Endothelial cell of umbilical vein (primary cell): ENCODE measurements at regions not wholly inside any gene's neighbourhood (a gene's known extent, or its start where the extent isn't known, plus 50 kb on each side); places are given as distances from the start of the nearest gene placed in this dataset.

Source experiments
- BruUV-seq: library from RNA; stranded (reverse); fragments of 400-500 nt; replicated peaks from 2 replicates; lab custom pipeline; 2021; lab: Mats Ljungman, UMichigan
- CTCF ChIA-PET: fragments of 300-600, 350-600 bp; sonication (Branson Sonifier 250); formaldehyde crosslinking; loops from one replicate; lab custom pipeline; 2021; ENCODE audit warnings: antibody characterized with exemption, inconsistent platforms; lab: Charles Lee
- POLR2A ChIA-PET: fragments of 300-600, 350-600 bp; sonication (Branson Sonifier 250); formaldehyde crosslinking; loops from one replicate; lab custom pipeline; 2021; ENCODE audit warnings: antibody characterized with exemption, inconsistent platforms; lab: Charles Lee
- DNase-seq: peaks from one replicate; pipeline ENCODE4 v3.0.0-alpha.2; 2011; ENCODE audit warnings: low read depth, low spot score
- FAIRE-seq: peaks from 2 replicates; lab custom pipeline; 2011; peaks lifted over from hg19 to GRCh38; lab: Jason Lieb, UNC
- H2AFZ ChIP-seq: 2 replicates; pipeline ENCODE4 v1.6.0; 2012; ENCODE audit warnings: low read depth, low read length, control low read depth, inconsistent platforms
- H3K27ac ChIP-seq: 2 replicates; pipeline ENCODE4 v1.5.1; 2011; ENCODE audit warnings: low read depth, mild to moderate bottlenecking, control low read depth, low read length, moderate library complexity; ENCODE audit not compliant: insufficient read depth
- H3K27me3 ChIP-seq, 2 experiments: 2 replicates each; pipeline versions ENCODE4 v1.6.0 to v1.6.1; 2011; ENCODE audit warnings: low read length in 2 of 2, mixed read lengths in 1 of 2; ENCODE audit not compliant: control insufficient read depth in 2 of 2, insufficient read depth in 2 of 2
- H3K36me3 ChIP-seq, 2 experiments: 2 replicates in 1 of 2; 3 replicates in 1 of 2; pipeline ENCODE4 v1.5.1; 2011; ENCODE audit warnings: low read length in 2 of 2, mild to moderate bottlenecking in 1 of 2, moderate library complexity in 1 of 2; ENCODE audit not compliant: control insufficient read depth in 2 of 2, insufficient read depth in 2 of 2; ENCODE audit errors: extremely low read depth in 1 of 2
- H3K4me1 ChIP-seq: 3 replicates; pipeline ENCODE4 v1.5.1; 2011; ENCODE audit warnings: mild to moderate bottlenecking, low read length; ENCODE audit not compliant: control insufficient read depth, insufficient read depth; ENCODE audit errors: extremely low read depth
- H3K4me2 ChIP-seq: 2 replicates; pipeline ENCODE4 v1.6.1; 2011; ENCODE audit warnings: low read length, control low read depth, mixed read lengths; ENCODE audit not compliant: insufficient read depth
- H3K4me3 ChIP-seq, 3 experiments: fragments of 200-600 bp in 1 of 3; sonication (generic), shearing (Covaris generic) in 1 of 3; replicated peaks in 1 of 3; 2 replicates each; pipeline ENCODE4 v1.5.1; 2011 to 2016; ENCODE audit warnings: control low read depth in 3 of 3, low read length in 3 of 3, mild to moderate bottlenecking in 2 of 3, inconsistent platforms in 1 of 3, low read depth in 1 of 3, moderate library complexity in 1 of 3; ENCODE audit not compliant: insufficient read depth in 1 of 3
- H3K79me2 ChIP-seq: 2 replicates; pipeline ENCODE4 v1.6.0; 2012; ENCODE audit warnings: low read length, inconsistent platforms; ENCODE audit not compliant: control insufficient read depth, insufficient read depth
- H3K9ac ChIP-seq: replicated peaks from 2 replicates; pipeline ENCODE3; 2011; ENCODE audit warnings: low read length, control low read depth; ENCODE audit not compliant: insufficient read depth; ENCODE audit errors: extremely low read depth
- H3K9me1 ChIP-seq: replicated peaks from 3 replicates; pipeline ENCODE4 v1.6.0; 2011; ENCODE audit warnings: mild to moderate bottlenecking, low read length; ENCODE audit not compliant: control insufficient read depth, insufficient read depth; ENCODE audit errors: extremely low read depth
- H3K9me3 ChIP-seq: replicated peaks from 2 replicates; pipeline ENCODE4 v1.5.1; 2012; ENCODE audit warnings: low read length, inconsistent platforms; ENCODE audit not compliant: control insufficient read depth, insufficient read depth
- H4K20me1 ChIP-seq: replicated peaks from 2 replicates; pipeline ENCODE3; 2011; ENCODE audit warnings: mild to moderate bottlenecking, low read length; ENCODE audit not compliant: control insufficient read depth, insufficient read depth; ENCODE audit errors: extremely low read depth
- EZH2 ChIP-seq: IDR thresholded peaks from 2 replicates; pipeline ENCODE4 v1.6.1; 2012; ENCODE audit warnings: borderline replicate concordance, low read depth, mild to moderate bottlenecking, moderate library complexity, low read length, inconsistent platforms; ENCODE audit not compliant: severe bottlenecking
- FOS ChIP-seq: IDR thresholded peaks from 2 replicates; pipeline ENCODE4 v1.6.1; 2011; ENCODE audit warnings: mild to moderate bottlenecking, low read length, moderate library complexity, borderline replicate concordance; ENCODE audit not compliant: insufficient read depth
- GATA2 ChIP-seq: IDR thresholded peaks from 2 replicates; pipeline ENCODE4 v1.7.0; 2011; ENCODE audit warnings: low read depth, mild to moderate bottlenecking, moderate library complexity, mixed read lengths, low read length; ENCODE audit not compliant: insufficient read length, insufficient read depth
- JUN ChIP-seq: IDR thresholded peaks from 2 replicates; pipeline ENCODE4 v1.6.1; 2011; ENCODE audit warnings: borderline replicate concordance, low read depth; ENCODE audit not compliant: insufficient read length, insufficient read depth
- MYC ChIP-seq: IDR thresholded peaks from one replicate; pipeline ENCODE4 v1.6.1; 2011; ENCODE audit warnings: mild to moderate bottlenecking, low read depth, low read length
- POLR2A ChIP-seq: IDR thresholded peaks from 2 replicates; pipeline ENCODE4 v1.6.1; 2012; ENCODE audit warnings: low read depth, mild to moderate bottlenecking, control low read depth, low read length
- POLR2AphosphoS5 ChIP-seq: IDR thresholded peaks from 2 replicates; pipeline ENCODE4 v1.6.1; 2012; ENCODE audit warnings: low read depth, mild to moderate bottlenecking, control low read depth, low read length, moderate library complexity; ENCODE audit not compliant: insufficient read depth
- dilution Hi-C: fragments of 300-500 bp; cut with MboI; formaldehyde crosslinking; loops from one replicate; pipeline ENCODE4 v1.15.0; 2019; ENCODE audit warnings: low sequenced_read_pairs; ENCODE audit not compliant: extremely low pct_ligation_motif_present
- intact Hi-C: fragments of 100-400 bp; cut with micrococcal nuclease; formaldehyde crosslinking; loops from one replicate; pipeline ENCODE4 v1.10.0; 2022
- TF ChIP-seq, protein P1 (sequence below), 2 donors: IDR thresholded peaks; 1 replicate in 1 of 2; 2 replicates in 1 of 2; pipeline ENCODE4 v1.5.1; 2011; ENCODE audit warnings: low read length in 2 of 2, mild to moderate bottlenecking in 2 of 2, moderate library complexity in 2 of 2, control low read depth in 1 of 2, inconsistent platforms in 1 of 2, low read depth in 1 of 2; ENCODE audit not compliant: insufficient read depth in 1 of 2; ENCODE audit errors: extremely low read depth in 1 of 2
- TF ChIP-seq, protein P2 (sequence below): IDR thresholded peaks from 2 replicates; pipeline ENCODE4 v1.6.1; 2011; ENCODE audit not compliant: insufficient read depth, insufficient read length

DNA sequence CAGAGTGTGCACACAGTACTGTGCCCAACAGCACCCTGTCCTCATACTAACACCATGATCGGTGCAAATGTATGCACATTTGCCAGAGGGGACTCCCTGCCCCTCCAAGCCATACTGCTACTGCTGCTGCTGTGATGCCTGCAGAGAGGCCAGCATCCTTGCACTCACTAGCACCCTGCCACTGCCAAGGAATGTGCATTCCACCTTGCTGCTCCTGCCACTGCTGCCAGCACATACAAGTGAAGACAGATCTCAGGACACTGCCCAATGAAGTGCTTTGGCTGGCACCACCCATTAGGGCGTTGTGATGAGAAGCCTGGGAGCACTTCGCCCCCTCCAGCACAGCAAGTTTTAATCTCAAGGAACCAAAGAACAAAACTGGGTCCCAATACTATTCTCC lies 146.3 kb upstream of the DMD start:
- intact Hi-C loops, result no loop called here
- no TSS peak for BruUV-seq
- dilution Hi-C loops, result no loop called here
- Histone ChIP-seq H3K27me3 (no peaks in the 10 kb centered on the region), H2AFZ (no peak overlapping the region), H3K4me1 (no peaks in the 10 kb centered on the region), H3K36me3 (no peaks in the 10 kb centered on the region), H4K20me1 (no peaks in the 10 kb centered on the region), H3K9me3 (no peaks in the 10 kb centered on the region), H3K27ac (no peak overlapping the region), H3K9ac (no peak overlapping the region), H3K4me2 (no peak overlapping the region), H3K9me1 (no peaks in the 10 kb centered on the region), H3K4me3 (no peak overlapping the region), H3K79me2 (no peaks in the 10 kb centered on the region)
- FAIRE-seq (no peak), DNase-seq (no peak)
- TF ChIP-seq POLR2A (no peak), POLR2AphosphoS5 (no peak), FOS (no peak), EZH2 (no peak), JUN (no peak), GATA2 (no peak), MYC (no peak)
- TF ChIP-seq, protein P1, sequence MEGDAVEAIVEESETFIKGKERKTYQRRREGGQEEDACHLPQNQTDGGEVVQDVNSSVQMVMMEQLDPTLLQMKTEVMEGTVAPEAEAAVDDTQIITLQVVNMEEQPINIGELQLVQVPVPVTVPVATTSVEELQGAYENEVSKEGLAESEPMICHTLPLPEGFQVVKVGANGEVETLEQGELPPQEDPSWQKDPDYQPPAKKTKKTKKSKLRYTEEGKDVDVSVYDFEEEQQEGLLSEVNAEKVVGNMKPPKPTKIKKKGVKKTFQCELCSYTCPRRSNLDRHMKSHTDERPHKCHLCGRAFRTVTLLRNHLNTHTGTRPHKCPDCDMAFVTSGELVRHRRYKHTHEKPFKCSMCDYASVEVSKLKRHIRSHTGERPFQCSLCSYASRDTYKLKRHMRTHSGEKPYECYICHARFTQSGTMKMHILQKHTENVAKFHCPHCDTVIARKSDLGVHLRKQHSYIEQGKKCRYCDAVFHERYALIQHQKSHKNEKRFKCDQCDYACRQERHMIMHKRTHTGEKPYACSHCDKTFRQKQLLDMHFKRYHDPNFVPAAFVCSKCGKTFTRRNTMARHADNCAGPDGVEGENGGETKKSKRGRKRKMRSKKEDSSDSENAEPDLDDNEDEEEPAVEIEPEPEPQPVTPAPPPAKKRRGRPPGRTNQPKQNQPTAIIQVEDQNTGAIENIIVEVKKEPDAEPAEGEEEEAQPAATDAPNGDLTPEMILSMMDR (IDR thresholded peaks at IDR 0.05; ENCODE audit: extremely low read depth in 1 of 2, insufficient read depth in 1 of 2, low read depth in 1 of 2, low read length in 2 of 2), result no peak
- TF ChIP-seq, protein P2, sequence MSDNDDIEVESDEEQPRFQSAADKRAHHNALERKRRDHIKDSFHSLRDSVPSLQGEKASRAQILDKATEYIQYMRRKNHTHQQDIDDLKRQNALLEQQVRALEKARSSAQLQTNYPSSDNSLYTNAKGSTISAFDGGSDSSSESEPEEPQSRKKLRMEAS, result no peak
- ChIA-PET POLR2A (no interaction called here), CTCF (no interaction called here)
